HEK293 (cell line): ENCODE measurements at regions not wholly inside any gene's neighbourhood (a gene's known extent, or its start where the extent isn't known, plus 50 kb on each side); places are given as distances from the start of the nearest gene placed in this dataset.

ENCODE experiments used
- YY1 ChIP-seq: fragments of 450-650 bp; formaldehyde crosslinking; IDR thresholded peaks from 2 replicates; pipeline ENCODE4 v1.5.1; 2018; ENCODE audit warnings: missing biosample characterization, missing genetic modification characterization
- ZNF530 ChIP-seq: fragments of 450-650 bp; formaldehyde crosslinking; IDR thresholded peaks from 2 replicates; pipeline ENCODE4 v1.5.1; 2016; ENCODE audit warnings: low read depth, missing biosample characterization, missing genetic modification characterization

DNA sequence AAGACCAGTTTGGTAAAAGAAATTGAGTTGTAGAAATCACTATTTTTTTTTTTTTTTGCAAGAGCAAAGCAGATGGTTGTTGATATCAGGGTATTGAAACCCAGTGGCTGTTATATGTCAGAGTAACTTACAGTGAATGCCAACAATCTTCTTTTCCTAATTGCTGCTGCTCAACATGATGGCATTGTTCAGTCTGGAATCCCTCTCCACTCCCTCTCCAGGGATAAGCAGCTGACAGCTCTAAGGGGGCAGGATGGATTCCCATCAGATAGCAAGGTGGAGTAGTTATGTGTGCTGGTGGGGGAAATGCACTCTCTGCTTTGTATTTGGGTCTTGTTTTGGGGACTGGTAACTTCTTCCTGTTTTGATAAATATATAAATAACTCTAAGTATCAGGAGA lies 200.0 kb downstream of the PIK3C3 start:
- TF ChIP-seq ZNF530 (tag by site-specific recombination) (no peak), YY1 (tag by site-specific recombination) (no peak)
